GM18870 (cell line): ENCODE measurements at regions not wholly inside any gene's neighbourhood (a gene's known extent, or its start where the extent isn't known, plus 50 kb on each side); places are given as distances from the start of the nearest gene placed in this dataset.

ENCODE experiments used
- ATAC-seq: cut with Tn5 transposase; IDR thresholded peaks from one replicate; pipeline ENCODE4 v1.9.1; 2021; ENCODE audit warnings: moderate library complexity; ENCODE audit not compliant: unreplicated experiment

GRCh38 chr11:111194860-111195568, 50.5 kb upstream of the POU2AF2 start:
- ATAC-seq: no peak

- no peak for ATAC-seq
Measured at GRCh38 chr11:111193924-111194490, 51.5 kb upstream of the POU2AF2 start.

- ATAC-seq: no peak
Measured at GRCh38 chr11:111189466-111189865, 56.1 kb upstream of the POU2AF2 start.

- ATAC-seq: no peak
Measured at GRCh38 chr11:111186308-111186915, 59.1 kb upstream of the POU2AF2 start.

- no peak for ATAC-seq
Measured at GRCh38 chr11:111185266-111185665, 60.3 kb upstream of the POU2AF2 start.

GRCh38 chr11:111183706-111184105, 61.8 kb upstream of the POU2AF2 start:
- ATAC-seq: no peak

- no peak for ATAC-seq
Measured at GRCh38 chr11:111179184-111179910, 66.2 kb upstream of the POU2AF2 start.

- ATAC-seq: peak; percentile 68
Measured at GRCh38 chr11:111177037-111177871, 68.3 kb upstream of the POU2AF2 start.

- ATAC-seq: peak; percentile 67
Measured at GRCh38 chr11:111176603-111177002, 68.9 kb upstream of the POU2AF2 start.

- ATAC-seq: no peak
Measured at GRCh38 chr11:111173221-111173620, 72.3 kb upstream of the POU2AF2 start.

- ATAC-seq: no peak
Measured at GRCh38 chr11:111172321-111172862, 73.1 kb upstream of the POU2AF2 start.

- no peak for ATAC-seq
Measured at GRCh38 chr11:111170761-111171379, 74.7 kb upstream of the POU2AF2 start.

GRCh38 chr11:111169367-111169766, 76.2 kb upstream of the POU2AF2 start:
- no peak for ATAC-seq

GRCh38 chr11:111168871-111169270, 76.7 kb upstream of the POU2AF2 start:
- ATAC-seq: no peak

GRCh38 chr11:111167666-111168065, 77.9 kb upstream of the POU2AF2 start:
- no peak for ATAC-seq

GRCh38 chr11:111166598-111166997, 78.9 kb upstream of the POU2AF2 start:
- ATAC-seq: no peak

GRCh38 chr11:111162305-111162704, 83.2 kb upstream of the POU2AF2 start:
- ATAC-seq: no peak

- no peak for ATAC-seq
Measured at GRCh38 chr11:111157571-111157970, 88.0 kb upstream of the POU2AF2 start.

- ATAC-seq: no peak
Measured at GRCh38 chr11:111155021-111155420, 90.5 kb upstream of the POU2AF2 start.

- ATAC-seq: no peak
Measured at GRCh38 chr11:111153194-111153593, 92.3 kb upstream of the POU2AF2 start.
